B cell (primary cell): ENCODE measurements at regions not wholly inside any gene's neighbourhood (a gene's known extent, or its start where the extent isn't known, plus 50 kb on each side); places are given as distances from the start of the nearest gene placed in this dataset.

Experiments
- CTCF ChIP-seq: fragments of 200-600 bp; IDR thresholded peaks from one replicate; pipeline ENCODE4 v1.8.0; 2022; ENCODE audit warnings: antibody characterized with exemption, mild to moderate bottlenecking
- EZH2 ChIP-seq: IDR thresholded peaks from 2 replicates; pipeline ENCODE4 v1.6.1; 2012; ENCODE audit warnings: borderline replicate concordance, low read depth, mild to moderate bottlenecking, moderate library complexity, low read length; ENCODE audit not compliant: insufficient read depth, poor library complexity, severe bottlenecking

- TF ChIP-seq CTCF, result no peak
- TF ChIP-seq EZH2, result no peak
These were observed 106.7 kb upstream of the ZC3H12C start for GRCh38 chr11:109986488-109986887.
